NCI-H146 treated with DMSO at 0.1 percent for 48 hours (cell line): ENCODE measurements at regions not wholly inside any gene's neighbourhood (a gene's known extent, or its start where the extent isn't known, plus 50 kb on each side); places are given as distances from the start of the nearest gene placed in this dataset.
"Not testable (repeated sequence)": the region's sequence is repeated elsewhere in the genome, so short reads cannot be mapped to it uniquely, and the experiment has no call there.

Experiments used
- DNase-seq: peaks from one replicate; lab custom pipeline; 2025; ENCODE audit not compliant: unreplicated experiment; lab: John Stamatoyannopoulos, UW

DNA sequence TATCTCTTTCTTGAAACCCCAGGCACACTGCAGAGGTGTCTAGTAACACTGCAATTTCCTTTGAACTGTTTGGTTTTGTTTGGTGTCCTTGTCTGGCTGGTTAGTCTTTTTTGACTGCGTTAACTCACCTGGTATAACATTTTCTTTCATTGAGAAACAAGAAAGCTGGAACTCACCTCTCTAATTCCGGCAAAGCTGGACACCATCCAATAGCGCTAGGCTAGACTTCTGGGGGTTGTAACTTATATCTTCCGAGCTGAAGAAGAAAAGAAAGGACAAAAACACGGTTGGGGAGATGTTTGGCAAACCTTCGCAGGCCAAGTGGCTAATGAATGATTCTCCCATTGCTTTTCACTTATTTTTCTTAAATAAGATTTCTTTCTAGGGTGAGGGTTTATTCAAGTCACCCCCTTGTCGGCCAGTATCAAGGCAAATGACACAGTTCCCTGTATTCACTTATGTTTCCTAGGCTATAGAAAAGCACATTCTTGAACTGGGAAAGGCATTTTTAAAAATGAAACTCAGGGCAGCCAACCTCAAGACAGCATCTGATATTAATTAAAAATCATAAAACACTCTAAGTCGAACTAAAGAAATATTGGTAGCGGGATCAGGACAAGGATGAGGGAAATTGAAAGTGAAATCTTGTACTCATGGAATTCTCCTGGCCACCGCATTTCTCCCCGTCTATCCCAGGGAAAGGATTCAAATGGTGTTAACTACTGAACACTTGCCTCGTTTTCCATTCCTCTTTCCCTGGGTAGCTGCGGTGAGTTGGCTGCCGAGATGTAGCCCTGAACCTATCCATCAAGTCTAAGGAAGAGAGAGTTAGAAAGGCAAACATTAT lies 95.9 kb upstream of the ZFHX3 start:
- DNase-seq = no peak

DNA sequence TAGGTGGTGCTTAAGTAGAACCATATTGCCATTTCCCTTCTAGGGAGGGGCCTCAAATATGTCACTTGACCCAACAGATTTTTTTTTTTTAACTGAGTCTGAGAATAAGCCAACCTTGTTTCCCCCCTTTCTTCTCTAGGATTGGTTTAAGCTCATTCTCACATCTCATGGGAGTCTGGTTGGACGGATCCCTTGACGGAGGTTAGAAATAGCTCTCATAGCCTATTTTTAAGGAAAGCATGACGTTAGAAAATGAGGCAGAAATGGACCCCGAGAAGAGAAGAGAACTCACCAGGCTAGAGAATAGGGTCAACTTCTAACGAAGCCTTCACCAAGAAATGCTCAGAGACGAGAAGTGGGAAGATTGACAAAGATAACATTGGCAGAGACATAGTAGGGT lies 95.1 kb upstream of the ZFHX3 start:
- no peak for DNase-seq

DNA sequence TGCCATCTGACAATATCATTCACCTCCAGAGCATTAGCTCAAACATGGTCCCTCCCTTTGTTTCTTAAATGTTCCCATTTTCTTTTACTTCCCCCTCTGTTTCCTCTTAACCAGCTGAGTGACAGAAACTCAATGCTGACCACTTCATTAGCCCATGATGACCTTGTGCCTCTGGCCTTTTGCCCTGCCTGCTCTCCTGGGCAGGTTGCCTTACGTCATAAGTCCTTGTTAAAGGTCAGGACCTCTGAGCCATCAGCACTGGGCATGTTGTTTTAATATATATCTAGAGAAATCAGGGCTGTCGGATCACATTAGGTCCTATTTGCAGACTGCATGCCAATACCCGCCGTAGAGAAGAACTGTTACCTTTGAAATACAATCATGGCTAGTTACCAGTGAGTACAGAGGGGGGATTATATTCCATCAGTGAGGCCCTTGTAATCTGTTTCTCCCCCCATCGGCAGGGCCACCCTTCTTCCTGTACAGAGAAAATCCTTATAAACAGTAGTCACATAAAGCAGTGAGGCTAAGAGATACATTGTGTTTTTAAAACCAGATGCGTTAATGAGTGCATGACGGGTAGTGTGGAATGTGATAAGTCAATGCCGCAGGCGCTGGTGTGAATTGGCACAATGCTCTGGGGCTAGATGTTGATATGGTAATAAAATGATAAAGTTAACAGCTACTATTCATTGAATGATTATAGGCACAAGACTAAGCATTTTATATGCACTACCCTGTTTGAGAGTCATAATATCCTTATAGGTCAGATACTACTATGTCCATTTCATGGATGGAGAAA lies 94.3 kb upstream of the ZFHX3 start:
- DNase-seq = no peak

DNA sequence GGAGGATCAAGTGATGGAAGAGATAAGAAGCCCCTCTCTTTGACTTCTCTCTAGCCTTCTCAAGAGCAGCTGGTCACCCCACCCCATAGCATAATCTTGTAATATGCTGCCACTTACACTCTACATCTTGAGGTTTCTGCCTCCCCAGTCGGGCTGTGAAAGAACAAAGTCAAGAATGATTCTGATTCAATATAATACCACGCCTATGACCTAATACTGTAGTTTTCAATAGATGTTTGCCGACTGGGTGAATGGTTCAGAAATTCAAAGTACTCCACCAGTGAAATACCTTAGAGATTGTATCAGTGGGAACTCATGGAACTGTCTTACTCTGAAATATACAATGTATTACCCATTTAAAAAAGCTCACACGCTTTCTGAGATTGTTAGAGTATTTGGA lies 93.0 kb upstream of the ZFHX3 start:
- no peak for DNase-seq

DNA sequence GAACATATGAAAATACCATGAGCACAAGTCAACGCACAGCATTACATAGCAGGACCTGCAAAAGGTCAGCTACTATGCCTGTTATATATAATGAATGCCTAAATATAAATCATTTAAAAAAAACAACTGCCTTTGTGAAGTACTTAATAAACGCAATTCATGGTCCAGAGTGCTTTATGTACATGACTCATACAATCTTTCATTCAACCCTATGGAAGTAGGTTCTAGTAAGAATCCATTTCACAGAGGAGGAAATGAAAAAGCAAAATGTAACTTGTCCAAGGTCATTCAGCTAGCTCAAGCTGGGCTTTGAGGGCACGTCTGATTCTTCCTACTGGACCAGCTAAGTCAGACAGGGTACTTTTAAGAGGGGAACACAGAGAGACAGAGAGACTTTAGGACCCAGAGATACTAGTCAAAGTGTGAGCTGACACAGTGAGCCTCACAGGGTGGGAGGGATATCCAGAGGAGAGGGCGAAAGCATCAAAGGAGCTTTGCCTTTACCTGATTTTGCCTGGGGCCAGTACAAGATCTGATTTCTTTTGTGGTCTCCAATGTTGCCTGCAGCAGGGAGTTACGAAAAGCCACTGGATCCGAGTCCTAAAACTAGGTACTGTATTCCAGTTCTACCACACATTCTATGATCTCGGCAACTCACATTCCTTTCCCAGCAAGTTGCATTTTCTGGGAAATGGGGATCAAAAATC lies 83.4 kb upstream of the ZFHX3 start:
- DNase-seq = no peak

DNA sequence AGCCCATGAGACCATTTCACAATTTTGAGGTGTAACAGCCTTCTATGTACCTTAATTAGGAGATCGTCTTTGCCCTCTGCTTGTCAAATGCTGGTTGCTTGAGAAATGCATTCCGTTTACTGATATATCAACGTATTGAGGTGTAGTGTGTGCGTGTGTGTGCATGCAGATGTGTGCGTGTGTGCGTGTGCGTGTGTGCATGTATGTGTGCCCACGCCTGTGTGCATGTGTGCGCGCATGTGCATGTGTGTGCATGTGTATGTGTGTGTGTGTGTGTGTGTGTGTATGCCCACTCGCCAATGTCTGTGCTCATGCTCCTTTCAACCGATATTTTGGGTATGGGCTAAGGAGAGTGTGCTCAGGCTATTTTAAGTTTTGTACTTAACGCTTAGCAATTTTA lies 81.5 kb upstream of the ZFHX3 start:
- DNase-seq = no peak

DNA sequence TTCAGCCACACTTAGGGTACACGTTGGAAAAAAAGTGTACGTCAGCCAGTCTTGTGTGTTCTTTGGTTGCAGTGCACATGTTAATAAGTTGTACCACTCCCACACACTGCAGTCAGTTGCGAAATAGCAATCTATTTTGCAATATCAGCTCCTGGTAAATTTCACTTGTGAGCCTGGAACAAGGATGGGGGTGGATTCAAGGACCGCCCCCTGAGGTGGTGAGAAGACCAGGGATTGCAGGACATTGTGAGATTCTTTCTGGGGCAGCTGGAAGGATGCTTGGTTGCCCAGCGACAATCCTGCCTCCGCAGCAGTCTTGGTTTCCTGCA lies 78.6 kb upstream of the ZFHX3 start:
- no peak for DNase-seq

DNA sequence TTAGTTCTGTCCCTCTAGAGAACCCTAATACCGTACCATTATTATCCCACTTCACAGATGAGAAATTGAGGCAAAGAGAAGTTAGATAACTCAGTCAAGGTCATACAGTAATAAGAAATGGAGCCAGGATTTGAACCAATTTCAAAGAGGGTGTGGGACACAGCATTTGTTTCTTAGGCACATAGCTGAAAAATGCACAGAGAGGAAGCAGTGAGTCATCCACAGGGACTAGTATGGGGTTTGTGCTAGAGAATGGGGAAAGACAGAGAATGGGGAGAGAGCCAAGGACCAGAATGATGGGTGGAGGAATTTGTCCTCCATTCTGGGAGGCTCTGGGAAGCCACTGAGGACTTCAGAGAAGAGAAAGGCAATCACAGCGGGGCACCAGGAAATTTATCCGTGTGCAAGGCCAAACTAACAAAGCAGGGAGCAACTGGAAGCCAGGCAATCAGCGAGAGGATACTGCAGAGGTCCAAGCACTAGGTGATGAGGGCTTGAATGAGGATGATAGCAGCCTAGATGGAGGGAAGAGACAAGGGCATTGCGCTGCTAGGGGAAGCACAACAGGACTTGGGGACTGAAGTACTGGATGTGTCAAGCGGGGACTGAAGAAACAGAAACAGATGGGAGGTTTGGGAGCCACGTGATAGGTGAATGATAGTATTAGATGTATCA lies 78.1 kb upstream of the ZFHX3 start:
- no peak for DNase-seq

DNA sequence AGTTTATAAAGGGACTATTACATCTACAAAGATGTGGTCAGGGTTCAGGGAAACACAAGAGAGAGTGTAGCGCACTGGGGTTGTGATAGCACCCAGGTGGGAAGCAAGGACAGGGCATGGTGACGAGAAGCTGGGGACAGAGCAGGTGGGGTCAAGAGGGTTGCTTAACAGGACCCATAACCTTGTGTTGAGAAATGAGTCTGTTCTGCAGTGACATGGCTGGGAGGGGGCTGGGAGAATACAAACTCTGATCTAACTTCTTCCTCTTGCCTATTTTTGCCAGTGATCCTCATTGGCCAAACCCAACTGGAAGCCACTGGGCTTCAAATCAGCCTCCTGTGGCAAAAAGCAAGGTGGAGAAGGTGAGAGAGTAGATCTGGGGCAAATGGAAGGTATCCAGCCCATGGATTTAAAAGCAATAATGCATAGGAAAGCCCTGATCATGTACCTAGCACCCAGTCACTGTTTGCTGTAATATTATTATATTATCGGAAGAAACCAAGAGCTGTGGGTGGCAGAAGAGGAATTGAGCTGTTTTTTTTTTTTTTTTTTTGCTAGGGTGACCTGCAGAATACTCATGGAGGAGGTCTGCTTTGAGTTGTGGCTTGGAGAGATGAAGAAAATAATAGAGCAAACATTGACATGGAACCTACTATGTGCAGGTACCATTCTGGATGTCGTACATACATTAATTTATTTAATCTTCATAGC lies 76.9 kb upstream of the ZFHX3 start:
- no peak for DNase-seq

DNA sequence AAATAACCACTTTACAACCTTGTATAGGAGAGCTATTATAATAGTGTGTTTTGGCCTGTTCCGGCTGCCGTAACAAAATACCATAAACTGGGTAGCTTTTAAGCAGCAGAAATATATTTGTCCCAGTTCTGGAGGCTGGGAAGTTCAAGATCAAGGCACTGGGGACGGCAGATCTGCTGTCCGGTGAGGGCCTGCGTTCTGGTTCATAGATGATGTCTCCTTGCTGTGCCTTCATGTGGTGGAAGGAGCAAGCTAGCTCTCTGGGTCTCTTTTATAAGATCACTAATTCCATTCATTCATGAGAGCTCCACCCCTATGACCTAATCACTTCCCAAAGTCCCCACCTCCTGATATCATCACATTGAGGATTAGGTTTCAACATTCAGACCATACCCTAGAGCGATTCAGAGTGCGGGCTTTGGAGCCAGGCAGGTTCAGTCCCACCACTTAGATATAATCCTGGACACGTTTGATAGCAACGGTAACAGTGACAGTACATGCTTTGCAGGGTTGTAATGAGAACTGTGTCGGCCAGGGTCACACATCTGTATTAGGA lies 76.2 kb upstream of the ZFHX3 start:
- DNase-seq = no peak

DNA sequence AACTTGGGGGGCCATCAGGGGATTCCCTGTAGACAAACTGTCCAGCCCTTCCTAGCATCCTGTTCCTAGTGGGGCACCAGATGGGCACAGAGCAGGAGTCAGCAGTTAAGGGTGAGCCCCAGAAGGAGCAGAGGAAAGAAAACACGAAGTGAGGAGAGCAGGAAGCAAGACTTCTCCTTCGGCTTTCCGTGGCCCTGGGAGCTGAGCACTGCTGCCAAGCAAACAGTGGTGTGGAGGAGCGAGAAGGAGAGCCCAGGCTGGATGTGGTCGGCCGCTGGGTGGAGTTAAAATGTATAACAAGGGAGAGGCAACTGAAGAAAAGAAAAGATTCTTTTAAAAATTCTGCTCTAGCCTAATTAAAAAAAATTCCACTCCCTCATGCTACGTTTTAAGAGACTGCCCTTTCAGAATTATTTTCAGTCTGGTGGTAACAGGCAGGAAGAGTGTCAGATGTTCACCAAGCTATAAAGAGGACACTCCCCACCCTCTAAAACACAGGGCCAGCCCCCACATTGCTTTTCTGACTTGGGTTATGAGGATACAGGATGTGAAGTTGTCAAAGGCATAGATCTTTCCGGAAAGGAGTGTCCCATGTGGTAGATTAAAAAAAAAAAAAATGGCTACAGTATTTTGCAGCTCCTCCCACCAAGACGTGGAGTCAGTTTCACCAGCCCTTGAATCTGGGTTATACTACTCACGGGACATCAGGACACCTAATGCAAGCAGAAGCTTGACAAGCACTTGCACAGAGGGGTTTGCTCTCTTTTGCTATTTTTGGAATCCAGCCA lies 74.9 kb upstream of the ZFHX3 start:
- DNase-seq = no peak

DNA sequence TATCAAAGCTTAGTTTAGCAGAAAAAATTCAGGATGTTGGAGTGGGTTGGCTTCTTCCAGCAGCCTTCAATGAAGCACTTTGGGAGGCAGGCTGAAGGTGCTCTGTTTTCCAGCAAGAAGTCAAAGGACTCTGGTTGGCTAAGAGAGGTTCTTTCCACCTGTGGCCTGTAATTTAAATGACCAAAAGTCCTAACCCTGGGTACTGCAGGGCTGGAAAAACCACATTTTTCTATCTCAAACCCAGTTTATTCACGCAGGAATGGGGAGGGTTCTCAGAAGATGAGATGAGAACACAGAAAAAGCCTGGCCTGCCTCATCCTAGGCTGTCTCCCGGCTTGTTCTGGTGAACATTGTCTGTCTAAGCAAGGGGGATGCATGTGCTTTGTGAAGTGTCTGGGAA lies 68.6 kb upstream of the ZFHX3 start:
- no peak for DNase-seq

DNA sequence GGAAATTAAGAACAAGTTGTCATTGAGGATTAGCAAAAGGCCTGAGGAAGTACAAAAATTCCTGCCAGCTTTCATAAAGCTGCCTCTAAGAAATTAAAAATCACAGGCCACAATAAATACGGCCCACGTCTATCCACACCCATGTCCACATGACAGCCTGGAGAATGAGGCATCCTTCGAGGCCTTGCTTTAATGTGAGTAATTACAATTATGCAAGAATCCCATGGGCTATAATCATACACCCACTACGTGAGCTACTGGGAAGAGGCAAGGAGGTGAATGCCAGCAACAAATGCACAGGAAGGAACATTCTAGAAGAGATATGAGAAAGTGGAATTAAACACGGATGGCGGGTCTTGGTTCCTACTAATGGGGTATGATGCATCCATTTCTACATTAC lies 65.4 kb upstream of the ZFHX3 start:
- DNase-seq = no peak

DNA sequence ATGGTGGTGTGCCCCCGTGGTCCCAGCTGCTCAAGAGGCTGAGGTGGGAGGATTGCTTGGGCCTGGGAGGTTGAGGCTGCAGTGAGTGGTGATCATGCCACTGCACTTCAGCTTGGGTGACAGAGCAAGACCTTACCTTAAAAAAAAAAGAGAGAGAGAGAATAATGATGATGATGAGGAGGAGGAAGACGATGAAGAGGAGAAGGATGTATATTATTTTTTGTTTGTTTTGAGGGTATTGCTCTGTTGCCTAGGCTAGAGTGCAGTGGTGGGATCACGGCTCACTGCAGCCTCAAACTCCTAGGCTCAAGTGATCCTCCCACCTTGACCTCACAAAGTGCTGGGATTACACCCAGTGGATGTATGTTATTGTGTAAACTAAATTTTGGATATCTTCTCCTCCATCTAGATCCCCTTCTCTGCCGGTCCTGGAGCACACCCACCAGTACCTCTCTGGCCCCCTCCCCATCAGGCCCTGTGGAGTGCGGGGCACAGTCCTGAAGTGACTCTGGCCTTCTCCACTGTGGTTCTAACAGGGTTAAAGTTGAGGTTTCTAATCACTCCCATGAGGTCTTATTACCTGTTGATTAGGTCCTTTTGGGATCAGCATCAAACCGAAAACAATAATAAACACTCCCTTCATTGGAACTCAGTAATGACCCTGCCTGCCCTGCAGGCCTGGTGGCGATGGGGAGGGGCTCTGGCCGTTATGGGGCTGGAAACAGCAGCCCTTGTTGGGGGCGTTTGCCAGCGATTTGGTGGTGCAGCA lies 60.5 kb upstream of the ZFHX3 start:
- DNase-seq = no peak

DNA sequence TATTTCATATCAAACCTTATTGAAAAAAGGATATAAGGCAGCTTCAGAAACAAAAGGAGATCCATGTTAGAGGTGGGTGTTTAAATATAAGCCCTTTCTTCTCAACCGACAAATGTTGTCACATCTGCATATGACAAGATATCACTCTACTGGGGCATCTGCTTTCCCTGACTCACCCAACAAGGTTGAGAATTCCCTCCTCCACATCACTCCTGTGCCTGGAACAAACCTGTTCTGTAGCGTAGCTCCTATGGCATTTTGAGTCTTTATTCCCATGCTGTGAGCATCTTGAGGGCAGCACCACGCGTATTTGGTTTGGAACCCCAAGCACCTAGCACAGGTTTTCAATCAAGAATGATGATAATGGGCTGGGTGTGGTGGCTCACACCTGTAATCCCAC lies 59.4 kb upstream of the ZFHX3 start:
- no peak for DNase-seq

DNA sequence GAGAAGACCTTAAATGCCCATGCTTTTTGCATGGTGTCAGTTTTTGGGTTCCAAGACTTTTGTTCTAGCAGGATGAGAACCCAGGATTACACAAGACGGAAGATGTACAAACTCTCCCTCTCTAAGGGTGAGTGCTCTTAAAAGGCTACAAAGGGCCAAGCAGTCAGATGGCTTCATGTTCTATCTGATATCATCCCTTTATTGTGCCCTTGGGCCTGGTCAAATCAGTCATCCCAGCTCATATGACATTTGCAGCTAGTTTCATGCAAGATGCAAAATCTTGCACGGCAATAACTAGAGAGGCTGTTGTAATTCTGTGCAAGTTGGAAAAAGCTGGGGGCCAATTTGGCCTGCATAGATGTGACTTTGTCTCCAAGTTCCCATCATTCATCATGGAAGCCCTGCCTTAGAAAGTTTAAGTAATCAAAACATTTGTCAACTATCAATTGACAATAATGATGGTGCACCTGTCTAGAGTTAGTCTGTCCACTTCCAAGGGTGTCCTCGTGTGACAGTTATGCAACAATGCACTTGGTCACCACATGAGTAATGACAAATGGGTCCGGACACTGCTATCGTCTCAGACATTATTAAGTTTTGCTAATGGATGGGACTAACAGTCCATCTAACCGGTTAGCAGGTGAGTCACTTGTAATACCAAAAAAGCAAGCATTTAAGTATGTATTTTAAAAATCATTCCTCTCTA lies 58.6 kb upstream of the ZFHX3 start:
- DNase-seq = no peak

DNA sequence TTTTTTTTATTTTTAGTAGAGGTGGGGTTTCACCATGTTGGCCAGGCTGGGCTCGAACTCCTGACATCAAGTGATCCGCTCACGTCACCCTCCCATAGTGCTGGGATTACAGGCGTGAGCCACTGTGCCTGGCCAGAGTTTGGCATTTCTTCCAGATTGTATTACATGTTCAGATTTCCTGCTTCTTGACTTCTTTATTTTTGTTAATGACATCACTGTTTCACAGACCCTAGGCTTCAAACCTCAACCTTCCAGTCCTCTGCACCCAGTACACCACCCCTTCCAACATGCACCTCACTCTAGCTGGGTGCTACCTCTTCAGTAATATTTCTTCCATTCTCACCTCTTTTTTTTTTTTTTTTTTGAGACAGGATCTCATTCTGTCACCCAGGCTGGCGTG lies 53.6 kb upstream of the ZFHX3 start:
- no peak for DNase-seq

DNA sequence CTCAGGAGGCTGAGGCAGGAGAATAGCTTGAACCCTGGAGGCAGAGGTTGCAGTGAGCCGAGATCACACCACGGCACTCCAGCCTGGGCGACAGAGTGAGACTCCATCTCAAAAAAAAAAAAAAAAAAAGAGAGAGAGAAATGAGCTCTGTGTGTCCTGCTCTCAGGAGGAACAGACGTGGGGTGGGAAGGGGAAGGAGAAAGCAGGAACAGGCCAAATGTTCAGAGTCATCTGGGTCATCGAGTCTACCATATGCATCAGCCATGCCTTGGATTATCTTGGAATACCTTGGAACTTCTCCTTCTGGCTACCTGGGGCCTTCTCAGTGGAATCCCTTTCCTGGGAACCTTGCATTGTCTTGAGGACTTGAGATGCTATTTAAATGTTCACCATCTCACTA lies 51.7 kb upstream of the ZFHX3 start:
- not testable (repeated sequence) for DNase-seq
